ENCODE measurements at regions not wholly inside any gene's neighbourhood (a gene's known extent, or its start where the extent isn't known, plus 50 kb on each side); places are given as distances from the start of the nearest gene placed in this dataset.

DNA sequence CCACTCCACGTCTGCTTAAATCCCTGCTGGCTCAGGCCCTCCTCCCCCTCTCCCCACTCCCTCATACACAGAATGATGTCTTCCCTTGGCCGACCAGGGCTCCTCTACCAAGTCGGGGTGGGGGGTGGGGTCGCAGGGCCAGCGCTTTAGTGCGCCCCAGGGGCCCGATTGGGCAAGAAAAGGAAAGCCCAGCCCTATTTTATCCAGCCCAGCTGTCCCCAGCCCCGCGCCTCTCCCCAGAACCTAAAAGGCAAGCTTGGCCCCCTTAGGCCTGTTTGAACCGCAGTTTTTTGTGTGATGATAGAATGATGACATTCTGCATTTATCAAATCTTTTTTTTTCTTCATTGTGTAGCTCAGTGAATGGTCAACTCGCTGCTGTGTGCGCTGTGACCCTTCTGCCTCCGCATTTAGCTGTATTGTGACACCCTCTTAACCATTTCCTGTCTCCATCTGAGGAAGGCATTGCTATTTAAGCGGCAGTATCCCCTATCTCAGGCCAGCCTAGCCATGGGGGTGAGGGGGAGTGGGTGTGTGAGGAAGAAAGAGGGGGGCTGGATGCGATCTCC is 231.4 kb downstream of the HAUS1 start:
- H3K27ac ChIP-seq = no peak overlapping the region
- Mint-ChIP-seq H3K4me3 (peak overlapping the region; percentile 98), H3K36me3 (no peaks in the 10 kb centered on the region), H3K9me3 (no peaks in the 10 kb centered on the region), H3K27me3 (ENCODE audit: insufficient read depth, low read depth) (peaks cover 16% of the 10 kb centered on the region), H3K27ac (peak overlapping the region; percentile 94), H3K4me1 (peaks cover 67% of the 10 kb centered on the region)
- H2AFZ ChIP-seq (replicated peaks) = no peak overlapping the region
- no peak overlapping the region for H3K9ac ChIP-seq
- peak overlapping the region; percentile 98 for H3K4me3 ChIP-seq
- H3K9me3 ChIP-seq (ENCODE audit: low read depth) = no peaks in the 10 kb centered on the region
- peaks cover 65% of the 10 kb centered on the region for H3K79me2 ChIP-seq (ENCODE audit: low read depth)
- DNase-seq (ENCODE audit: low spot score) = peak; percentile 80
- no peaks in the 10 kb centered on the region for H3K36me3 ChIP-seq
- H4K20me1 ChIP-seq (ENCODE audit: low read depth) = peaks cover 49% of the 10 kb centered on the region
- TF ChIP-seq EZH2 (IDR thresholded peaks at IDR 0.05) (no peak), EZH2phosphoT487 (IDR thresholded peaks at IDR 0.05) (no peak)
- TF ChIP-seq, protein P1, sequence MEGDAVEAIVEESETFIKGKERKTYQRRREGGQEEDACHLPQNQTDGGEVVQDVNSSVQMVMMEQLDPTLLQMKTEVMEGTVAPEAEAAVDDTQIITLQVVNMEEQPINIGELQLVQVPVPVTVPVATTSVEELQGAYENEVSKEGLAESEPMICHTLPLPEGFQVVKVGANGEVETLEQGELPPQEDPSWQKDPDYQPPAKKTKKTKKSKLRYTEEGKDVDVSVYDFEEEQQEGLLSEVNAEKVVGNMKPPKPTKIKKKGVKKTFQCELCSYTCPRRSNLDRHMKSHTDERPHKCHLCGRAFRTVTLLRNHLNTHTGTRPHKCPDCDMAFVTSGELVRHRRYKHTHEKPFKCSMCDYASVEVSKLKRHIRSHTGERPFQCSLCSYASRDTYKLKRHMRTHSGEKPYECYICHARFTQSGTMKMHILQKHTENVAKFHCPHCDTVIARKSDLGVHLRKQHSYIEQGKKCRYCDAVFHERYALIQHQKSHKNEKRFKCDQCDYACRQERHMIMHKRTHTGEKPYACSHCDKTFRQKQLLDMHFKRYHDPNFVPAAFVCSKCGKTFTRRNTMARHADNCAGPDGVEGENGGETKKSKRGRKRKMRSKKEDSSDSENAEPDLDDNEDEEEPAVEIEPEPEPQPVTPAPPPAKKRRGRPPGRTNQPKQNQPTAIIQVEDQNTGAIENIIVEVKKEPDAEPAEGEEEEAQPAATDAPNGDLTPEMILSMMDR (IDR thresholded peaks at IDR 0.05) = no peak
- H3K27me3 ChIP-seq = peaks cover 29% of the 10 kb centered on the region
- peak overlapping the region; percentile 99 for H3K4me2 ChIP-seq
- H3F3A ChIP-seq (ENCODE audit: low read depth) = peaks cover 58% of the 10 kb centered on the region
- H3K4me1 ChIP-seq = peaks cover 69% of the 10 kb centered on the region

DNA sequence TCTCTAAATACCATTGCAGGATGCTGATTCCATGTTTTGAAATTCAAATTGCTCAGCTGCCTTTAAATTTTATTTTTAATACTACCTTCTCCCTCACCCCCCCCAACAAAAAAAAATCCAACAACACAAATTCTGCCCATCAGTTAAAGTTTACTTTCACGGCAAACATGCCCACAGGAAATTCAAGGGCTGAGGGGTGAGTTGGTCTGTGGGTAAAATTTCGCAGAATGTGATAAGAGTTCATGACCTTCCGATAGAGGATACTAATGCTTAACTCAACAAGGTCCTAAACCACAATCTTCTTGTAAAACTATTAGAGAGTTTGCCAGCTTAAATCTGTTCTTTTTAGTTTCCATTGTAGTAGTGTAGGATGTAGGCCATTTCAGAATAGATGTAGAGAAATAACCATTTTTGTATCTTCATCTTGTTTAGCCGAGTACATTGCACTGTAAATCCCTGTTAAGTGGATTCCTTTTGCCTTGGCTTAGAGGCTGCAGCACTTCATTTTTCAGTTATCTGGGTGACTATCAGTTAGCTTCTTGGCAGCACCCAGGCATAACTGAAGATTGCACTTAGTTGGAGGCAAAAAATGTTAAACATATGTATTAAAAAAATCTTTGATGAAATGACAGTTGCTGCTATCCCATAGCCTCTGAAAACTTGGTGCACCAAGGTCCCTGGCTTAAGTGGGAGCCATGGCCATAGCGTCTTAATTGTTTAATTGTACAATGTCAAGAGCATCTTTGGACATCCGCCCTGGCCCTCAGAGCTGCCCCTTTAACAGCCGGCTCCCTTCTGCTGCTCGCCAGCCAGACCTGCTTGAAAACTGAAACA is 232.3 kb downstream of the HAUS1 start:
- H4K20me1 ChIP-seq (ENCODE audit: low read depth) = peaks cover 58% of the 10 kb centered on the region
- H3K9ac ChIP-seq = no peak overlapping the region
- DNase-seq (ENCODE audit: low spot score) = no peak
- peaks cover 58% of the 10 kb centered on the region for H3F3A ChIP-seq (ENCODE audit: low read depth)
- peaks cover 22% of the 10 kb centered on the region for H3K27me3 ChIP-seq
- H3K4me1 ChIP-seq = peaks cover 70% of the 10 kb centered on the region
- H3K4me2 ChIP-seq = peak overlapping the region; percentile 99
- H3K9me3 ChIP-seq (ENCODE audit: low read depth) = no peaks in the 10 kb centered on the region
- H3K79me2 ChIP-seq (ENCODE audit: low read depth) = peaks cover 74% of the 10 kb centered on the region
- no peak for TF ChIP-seq EZH2 (IDR thresholded peaks at IDR 0.05)
- TF ChIP-seq, protein P1 (IDR thresholded peaks at IDR 0.05) = no peak
- H3K27ac ChIP-seq = no peak overlapping the region
- no peaks in the 10 kb centered on the region for H3K36me3 ChIP-seq
- H3K4me3 ChIP-seq = peak overlapping the region; percentile 98
- peaks cover 71% of the 10 kb centered on the region for H3K4me1 Mint-ChIP-seq
- H3K27ac Mint-ChIP-seq = no peak overlapping the region
- peaks cover 16% of the 10 kb centered on the region for H3K27me3 Mint-ChIP-seq (ENCODE audit: insufficient read depth, low read depth)
- no peak overlapping the region for H2AFZ ChIP-seq (replicated peaks)
- H3K4me3 Mint-ChIP-seq = peak overlapping the region; percentile 98
- H3K36me3 Mint-ChIP-seq = no peaks in the 10 kb centered on the region
- no peaks in the 10 kb centered on the region for H3K9me3 Mint-ChIP-seq

DNA sequence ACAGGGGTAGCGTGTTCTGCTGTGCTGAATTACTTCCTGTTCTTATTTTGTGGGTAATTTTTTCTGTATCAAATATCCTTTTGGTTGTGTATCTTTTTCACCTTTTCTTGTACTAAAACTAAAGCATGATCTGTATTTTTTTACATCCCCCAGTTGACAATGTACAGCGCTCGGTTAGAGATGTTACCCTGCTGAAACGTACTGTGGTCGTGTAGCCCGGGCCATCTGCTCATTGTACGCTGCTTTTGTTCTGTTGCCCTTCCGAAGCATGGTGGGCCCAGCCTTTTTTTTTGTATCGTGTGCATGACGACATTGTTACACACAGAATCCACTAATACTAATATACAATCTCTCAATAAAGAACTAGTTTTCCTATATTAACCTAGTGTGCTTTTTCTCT is 233.1 kb downstream of the HAUS1 start:
- Mint-ChIP-seq H3K36me3 (no peaks in the 10 kb centered on the region), H3K4me1 (peaks cover 67% of the 10 kb centered on the region), H3K27ac (peak overlapping the region; percentile 68), H3K4me3 (peak overlapping the region; percentile 98), H3K9me3 (no peaks in the 10 kb centered on the region), H3K27me3 (ENCODE audit: insufficient read depth, low read depth) (peaks cover 16% of the 10 kb centered on the region)
- Histone ChIP-seq H3K36me3 (no peaks in the 10 kb centered on the region), H3K27me3 (peaks cover 14% of the 10 kb centered on the region), H3K79me2 (ENCODE audit: low read depth) (peaks cover 82% of the 10 kb centered on the region), H4K20me1 (ENCODE audit: low read depth) (peaks cover 66% of the 10 kb centered on the region), H2AFZ (replicated peaks) (no peak overlapping the region), H3K27ac (no peak overlapping the region), H3F3A (ENCODE audit: low read depth) (peaks cover 53% of the 10 kb centered on the region), H3K4me2 (peak overlapping the region; percentile 99), H3K9me3 (ENCODE audit: low read depth) (no peaks in the 10 kb centered on the region), H3K9ac (no peak overlapping the region), H3K4me3 (peak overlapping the region; percentile 98), H3K4me1 (peaks cover 66% of the 10 kb centered on the region)
- TF ChIP-seq EZH2 (IDR thresholded peaks at IDR 0.05) = no peak
- no peak for TF ChIP-seq EZH2phosphoT487 (IDR thresholded peaks at IDR 0.05)
- TF ChIP-seq, protein P1 (IDR thresholded peaks at IDR 0.05) = no peak
- DNase-seq (ENCODE audit: low spot score) = peak; percentile 39
